Omental fat pad (tissue), 3 donors: ENCODE measurements at regions not wholly inside any gene's neighbourhood (a gene's known extent, or its start where the extent isn't known, plus 50 kb on each side); places are given as distances from the start of the nearest gene placed in this dataset.

Experiments used
- ATAC-seq: fragments of 150-250 bp; one replicate; pipeline ENCODE4 v1.9.1; 2016; ENCODE audit warnings: mild to moderate bottlenecking, moderate library complexity; ENCODE audit not compliant: low FRiP score
- DNase-seq: peaks from one replicate; pipeline ENCODE4 v3.0.0-alpha.2; 2019; ENCODE audit warnings: low spot score
- CTCF ChIP-seq, 3 donors: fragments of 450-650 bp; IDR thresholded peaks; one replicate each; pipeline ENCODE4 v1.5.1; 2016 to 2017; ENCODE audit warnings: antibody characterized with exemption in 3 of 3, mild to moderate bottlenecking in 3 of 3, moderate library complexity in 2 of 3

GRCh38 chr14:34170882-34171281 lies 220.0 kb upstream of the EGLN3 start:
- ATAC-seq (no peak), DNase-seq (no peak)
- no peak for TF ChIP-seq CTCF (IDR thresholded peaks at IDR 0.05)

- no peak for TF ChIP-seq CTCF (IDR thresholded peaks at IDR 0.05)
- ATAC-seq (no peak), DNase-seq (no peak)
These were observed 218.7 kb upstream of the EGLN3 start for GRCh38 chr14:34169561-34169960.

- TF ChIP-seq CTCF (IDR thresholded peaks at IDR 0.05), result no peak
- no peak for DNase-seq
- ATAC-seq, result no peak
These were observed 217.8 kb upstream of the EGLN3 start for GRCh38 chr14:34168656-34169055.

GRCh38 chr14:34165847-34166350 lies 215.0 kb upstream of the EGLN3 start:
- ATAC-seq, result no peak

GRCh38 chr14:34164162-34164864 lies 213.4 kb upstream of the EGLN3 start:
- ATAC-seq, result no peak
- TF ChIP-seq CTCF (IDR thresholded peaks at IDR 0.05), result no peak
- DNase-seq, result no peak

More at GRCh38 chr14:34165847-34166350, 215.0 kb upstream of the EGLN3 start:
- no peak for TF ChIP-seq CTCF (IDR thresholded peaks at IDR 0.05)
- no peak for DNase-seq

GRCh38 chr14:34161351-34162082 lies 210.6 kb upstream of the EGLN3 start:
- TF ChIP-seq CTCF (IDR thresholded peaks at IDR 0.05), result no peak
- DNase-seq (no peak), ATAC-seq (no peak)
